CD14-positive monocyte (primary cell): ENCODE measurements at regions not wholly inside any gene's neighbourhood (a gene's known extent, or its start where the extent isn't known, plus 50 kb on each side); places are given as distances from the start of the nearest gene placed in this dataset.

Experiments used
- DNase-seq, 3 donors: peaks; one replicate each; pipeline ENCODE4 v3.0.0-alpha.2; 2011 to 2022
- H2AFZ ChIP-seq: 2 replicates; pipeline ENCODE4 v1.6.0; 2012; ENCODE audit warnings: mild to moderate bottlenecking, low read depth, low read length, inconsistent platforms; ENCODE audit not compliant: insufficient read depth, poor library complexity, severe bottlenecking
- H3K27ac ChIP-seq, 2 donors: 1 replicate in 1 of 2; 2 replicates in 1 of 2; pipeline ENCODE4 v1.5.1; 2012 to 2013; ENCODE audit warnings: low read length in 2 of 2, control low read depth in 1 of 2, inconsistent platforms in 1 of 2, low read depth in 1 of 2, mild to moderate bottlenecking in 1 of 2
- H3K27me3 ChIP-seq, 2 donors: one replicate each; pipeline versions ENCODE4 v1.6.0 to v1.6.1; 2011 to 2013; ENCODE audit warnings: low read length in 2 of 2; ENCODE audit not compliant: control insufficient read depth in 2 of 2, insufficient read depth in 2 of 2
- H3K36me3 ChIP-seq, 2 donors: replicated peaks in 1 of 2; 1 replicate in 1 of 2; 2 replicates in 1 of 2; pipeline versions ENCODE4 v1.5.1 to v1.6.1; 2012 to 2013; ENCODE audit warnings: low read length in 2 of 2, control low read depth in 1 of 2, inconsistent platforms in 1 of 2, mild to moderate bottlenecking in 1 of 2; ENCODE audit not compliant: insufficient read depth in 2 of 2, control insufficient read depth in 1 of 2
- H3K4me1 ChIP-seq, 2 donors: 1 replicate in 1 of 2; 2 replicates in 1 of 2; pipeline versions ENCODE4 v1.5.1 to v1.6.1; 2012 to 2013; ENCODE audit warnings: low read length in 2 of 2, control low read depth in 1 of 2, inconsistent platforms in 1 of 2, mild to moderate bottlenecking in 1 of 2, moderate library complexity in 1 of 2; ENCODE audit not compliant: insufficient read depth in 2 of 2, control insufficient read depth in 1 of 2
- H3K4me2 ChIP-seq: replicated peaks from 2 replicates; pipeline ENCODE3; 2012; ENCODE audit warnings: low read length, moderate library complexity, mild to moderate bottlenecking; ENCODE audit not compliant: poor library complexity, severe bottlenecking; ENCODE audit errors: extremely low read depth
- H3K4me3 ChIP-seq, 3 experiments: fragments of 200-600 bp in 1 of 3; sonication (generic) in 1 of 3; replicated peaks in 1 of 3; 1 replicate in 2 of 3; 2 replicates in 1 of 3; pipeline ENCODE4 v1.5.1; 2011 to 2013; ENCODE audit warnings: low read length in 3 of 3, mild to moderate bottlenecking in 3 of 3, control low read depth in 2 of 3, low read depth in 2 of 3, inconsistent platforms in 1 of 3, moderate library complexity in 1 of 3
- H3K79me2 ChIP-seq: 2 replicates; pipeline ENCODE4 v1.6.0; 2012; ENCODE audit warnings: mild to moderate bottlenecking, control low read depth, inconsistent platforms, low read length, moderate library complexity; ENCODE audit not compliant: insufficient read depth
- H3K9ac ChIP-seq: 2 replicates; pipeline ENCODE4 v1.6.0; 2017; ENCODE audit warnings: low read length, mild to moderate bottlenecking; ENCODE audit not compliant: insufficient read depth, poor library complexity, severe bottlenecking
- H3K9me3 ChIP-seq, 2 donors: replicated peaks in 1 of 2; 1 replicate in 1 of 2; 2 replicates in 1 of 2; pipeline versions ENCODE4 v1.5.1 to v1.6.1; 2012 to 2013; ENCODE audit warnings: low read length in 2 of 2, control low read depth in 1 of 2; ENCODE audit not compliant: control insufficient read depth in 1 of 2, insufficient read depth in 1 of 2
- H4K20me1 ChIP-seq: 2 replicates; pipeline ENCODE4 v1.6.0; 2012; ENCODE audit warnings: mild to moderate bottlenecking, low read length, control low read depth, moderate library complexity; ENCODE audit not compliant: insufficient read depth
- H3K27ac Mint-ChIP-seq, 7 donors: one replicate each; pipeline ENCODE4 v1.8.0; 2020; ENCODE audit warnings: mild to moderate bottlenecking in 7 of 7, mixed read lengths in 7 of 7, moderate library complexity in 6 of 7, inconsistent platforms in 2 of 7
- H3K27me3 Mint-ChIP-seq, 3 donors: one replicate each; pipeline ENCODE4 v1.8.0; 2021 to 2022; ENCODE audit warnings: low read depth in 3 of 3, mild to moderate bottlenecking in 3 of 3, mixed read lengths in 3 of 3, moderate library complexity in 3 of 3, inconsistent platforms in 1 of 3
- H3K36me3 Mint-ChIP-seq, 2 donors: one replicate each; pipeline ENCODE4 v1.8.0; 2020; ENCODE audit warnings: mixed read lengths in 2 of 2, inconsistent platforms in 1 of 2, mild to moderate bottlenecking in 1 of 2
- H3K4me1 Mint-ChIP-seq: one replicate; pipeline ENCODE4 v1.8.0; 2020; ENCODE audit warnings: mild to moderate bottlenecking, mixed read lengths
- H3K4me3 Mint-ChIP-seq, 2 donors: one replicate each; pipeline ENCODE4 v1.8.0; 2020; ENCODE audit warnings: mild to moderate bottlenecking in 2 of 2, mixed read lengths in 2 of 2, moderate library complexity in 1 of 2
- H3K9me3 Mint-ChIP-seq, 7 donors: one replicate each; pipeline ENCODE4 v1.8.0; 2020 to 2022; ENCODE audit warnings: mixed read lengths in 7 of 7, mild to moderate bottlenecking in 6 of 7, moderate library complexity in 6 of 7, inconsistent platforms in 2 of 7
- CTCF ChIP-seq: fragments of 200-600 bp; IDR thresholded peaks from one replicate; pipeline ENCODE4 v1.8.0; 2022; ENCODE audit warnings: antibody characterized with exemption, mild to moderate bottlenecking
- WGBS: methylation state at CpG from one replicate; pipeline ENCODE4 v1.1.5; 2013; ENCODE audit warnings: missing lambda C conversion rate; ENCODE audit not compliant: insufficient coverage; 5-methylcytosine and 5-hydroxymethylcytosine counted together
- intact Hi-C, 2 donors: fragments of 100-400 bp; cut with micrococcal nuclease; formaldehyde crosslinking; loops; one replicate each; pipeline versions ENCODE4 v1.15.0 to v1.15.1; 2023

GRCh38 chr5:27341342-27341741 is 303.0 kb upstream of the CDH9 start:
- no peak for DNase-seq
- Mint-ChIP-seq H3K9me3 (peaks cover 0 to 6% (median 0%) of the 10 kb centered on the region in 7 donors), H3K27me3 (no peaks in the 10 kb centered on the region), H3K36me3 (no peaks in the 10 kb centered on the region), H3K4me3 (no peak overlapping the region), H3K4me1 (no peaks in the 10 kb centered on the region), H3K27ac (no peak overlapping the region)
- Histone ChIP-seq H4K20me1 (no peaks in the 10 kb centered on the region), H3K79me2 (no peaks in the 10 kb centered on the region), H2AFZ (no peak overlapping the region), H3K4me2 (no peak overlapping the region), H3K4me3 (no peak overlapping the region), H3K9me3 (peaks cover 0 to 5% of the 10 kb centered on the region in 2 donors), H3K4me1 (no peaks in the 10 kb centered on the region), H3K9ac (no peak overlapping the region), H3K27me3 (no peaks in the 10 kb centered on the region), H3K36me3 (no peaks in the 10 kb centered on the region), H3K27ac (no peak overlapping the region)
- intact Hi-C loops: no loop called here
- no peak for TF ChIP-seq CTCF

GRCh38 chr5:27336817-27337216 is 298.4 kb upstream of the CDH9 start:
- Histone ChIP-seq H4K20me1 (no peaks in the 10 kb centered on the region), H3K27ac (no peak overlapping the region), H2AFZ (no peak overlapping the region), H3K27me3 (no peaks in the 10 kb centered on the region), H3K79me2 (no peaks in the 10 kb centered on the region), H3K36me3 (no peaks in the 10 kb centered on the region), H3K9ac (no peak overlapping the region), H3K4me2 (no peak overlapping the region), H3K4me1 (no peaks in the 10 kb centered on the region), H3K9me3 (peaks cover 0 to 5% of the 10 kb centered on the region in 2 donors), H3K4me3 (no peak overlapping the region)
- Mint-ChIP-seq H3K36me3 (no peaks in the 10 kb centered on the region), H3K27me3 (no peaks in the 10 kb centered on the region), H3K9me3 (peaks cover 0 to 6% (median 0%) of the 10 kb centered on the region in 7 donors), H3K4me3 (no peak overlapping the region), H3K4me1 (no peaks in the 10 kb centered on the region), H3K27ac (no peak overlapping the region)
- WGBS: no CpG with 5 or more reads among the region's 1 CpG
- intact Hi-C loops: no loop called here
- TF ChIP-seq CTCF: no peak
- no peak for DNase-seq
